Rectal smooth muscle tissue (tissue), 1 donor: ENCODE measurements at regions not wholly inside any gene's neighbourhood (a gene's known extent, or its start where the extent isn't known, plus 50 kb on each side); places are given as distances from the start of the nearest gene placed in this dataset.
"Not testable (repeated sequence)": the region's sequence is repeated elsewhere in the genome, so short reads cannot be mapped to it uniquely, and the experiment has no call there.

Experiments
- H3K27ac ChIP-seq: one replicate; pipeline ENCODE4 v1.7.0; 2013; ENCODE audit warnings: low read depth, low read length, inconsistent platforms
- H3K27me3 ChIP-seq: one replicate; pipeline ENCODE4 v1.7.0; 2013; ENCODE audit warnings: low read length; ENCODE audit not compliant: control insufficient read depth, insufficient read depth
- H3K36me3 ChIP-seq: one replicate; pipeline ENCODE4 v1.7.0; 2013; ENCODE audit warnings: low read length; ENCODE audit not compliant: control insufficient read depth, insufficient read depth
- H3K4me1 ChIP-seq: one replicate; pipeline ENCODE4 v1.7.0; 2013; ENCODE audit warnings: low read length; ENCODE audit not compliant: control insufficient read depth, insufficient read depth
- H3K4me3 ChIP-seq: one replicate; pipeline ENCODE4 v1.7.0; 2013; ENCODE audit warnings: low read length
- H3K9ac ChIP-seq: one replicate; pipeline ENCODE4 v1.7.0; 2013; ENCODE audit warnings: low read length

- H3K27ac ChIP-seq: not testable (repeated sequence)
These were observed 122.5 kb downstream of the TMEM121 start for GRCh38 chr14:105648609-105649535.

DNA sequence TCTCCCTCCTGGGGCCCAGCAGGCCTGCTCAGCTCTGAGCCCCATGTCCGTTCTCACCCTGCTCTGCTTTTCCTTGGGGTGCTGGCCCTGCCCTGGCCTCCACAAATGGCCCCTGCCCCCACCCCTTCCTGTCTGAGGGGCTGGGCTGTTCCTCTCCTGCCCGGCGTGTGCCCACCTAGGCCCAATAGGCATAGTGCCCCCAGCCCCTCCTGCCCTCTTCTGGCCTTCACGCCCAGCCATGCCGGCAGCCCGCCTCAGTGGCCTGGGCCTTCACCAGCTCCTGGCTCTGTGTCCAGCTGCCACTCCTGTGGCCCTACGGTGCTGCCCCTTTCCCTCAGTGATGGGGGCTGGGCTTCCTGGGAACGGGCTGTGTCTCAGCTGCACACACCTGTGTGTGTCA, 125.9 kb downstream of the TMEM121 start:
- H3K36me3 ChIP-seq, H3K9ac ChIP-seq, H3K4me3 ChIP-seq, H3K27me3 ChIP-seq, H3K4me1 ChIP-seq, H3K27ac ChIP-seq: not testable (repeated sequence)

More at GRCh38 chr14:105648609-105649535, 122.5 kb downstream of the TMEM121 start:
- H3K36me3 ChIP-seq, H3K9ac ChIP-seq, H3K27me3 ChIP-seq, H3K4me1 ChIP-seq, H3K4me3 ChIP-seq: not testable (repeated sequence)

GRCh38 chr14:105653921-105654320, 127.5 kb downstream of the TMEM121 start:
- H3K27ac ChIP-seq, H3K27me3 ChIP-seq, H3K36me3 ChIP-seq, H3K4me1 ChIP-seq, H3K9ac ChIP-seq, H3K4me3 ChIP-seq: not testable (repeated sequence)

DNA sequence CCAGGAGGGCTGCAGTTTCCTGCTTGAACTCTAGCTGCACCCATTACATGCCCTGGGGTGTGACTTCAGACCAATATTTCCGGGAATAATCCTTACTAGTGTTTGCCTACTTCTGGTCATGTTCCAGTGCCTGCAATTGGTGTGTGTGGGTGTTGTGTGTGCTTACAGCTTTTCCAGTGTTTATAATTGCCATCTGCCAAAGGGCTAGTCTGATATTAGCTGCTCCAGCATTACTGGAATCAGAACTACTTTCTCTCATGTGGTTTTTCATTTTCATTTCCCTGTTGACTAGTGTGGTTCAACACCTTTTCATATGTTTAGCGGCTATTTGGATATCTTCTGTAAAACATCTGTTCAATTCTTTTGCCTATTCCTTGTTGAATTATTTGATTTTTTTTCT, 132.9 kb downstream of the TMEM121 start:
- H3K9ac ChIP-seq, H3K27me3 ChIP-seq, H3K4me3 ChIP-seq, H3K27ac ChIP-seq, H3K36me3 ChIP-seq, H3K4me1 ChIP-seq: not testable (repeated sequence)

DNA sequence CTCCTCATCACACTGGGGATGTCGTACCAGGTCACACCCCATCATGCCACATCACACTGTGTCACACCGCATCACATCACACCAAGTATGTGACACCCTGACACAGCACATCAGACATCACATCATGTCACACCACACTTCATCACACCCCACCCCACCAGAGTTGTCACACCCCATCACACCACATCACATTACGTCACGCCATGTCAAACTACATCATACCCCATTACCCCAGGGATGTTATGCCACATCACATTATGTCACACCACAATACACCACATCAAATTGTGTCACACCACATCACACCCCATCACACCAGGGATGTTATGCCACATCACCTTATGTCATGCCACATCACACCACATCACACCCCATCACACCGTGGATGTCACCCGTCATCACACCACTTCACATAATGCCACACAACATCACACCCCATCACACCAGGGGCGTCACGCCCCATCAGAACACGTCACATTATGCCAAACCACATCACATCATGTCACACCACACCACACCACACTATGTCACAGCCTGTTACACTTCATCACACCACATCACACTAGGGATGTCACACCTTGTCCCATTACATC, 133.6 kb downstream of the TMEM121 start:
- Histone ChIP-seq H3K4me1 (peaks cover 2% of the 10 kb centered on the region), H3K27ac (no peak overlapping the region), H3K4me3 (no peak overlapping the region), H3K27me3 (no peaks in the 10 kb centered on the region), H3K36me3 (no peaks in the 10 kb centered on the region), H3K9ac (no peak overlapping the region)

DNA sequence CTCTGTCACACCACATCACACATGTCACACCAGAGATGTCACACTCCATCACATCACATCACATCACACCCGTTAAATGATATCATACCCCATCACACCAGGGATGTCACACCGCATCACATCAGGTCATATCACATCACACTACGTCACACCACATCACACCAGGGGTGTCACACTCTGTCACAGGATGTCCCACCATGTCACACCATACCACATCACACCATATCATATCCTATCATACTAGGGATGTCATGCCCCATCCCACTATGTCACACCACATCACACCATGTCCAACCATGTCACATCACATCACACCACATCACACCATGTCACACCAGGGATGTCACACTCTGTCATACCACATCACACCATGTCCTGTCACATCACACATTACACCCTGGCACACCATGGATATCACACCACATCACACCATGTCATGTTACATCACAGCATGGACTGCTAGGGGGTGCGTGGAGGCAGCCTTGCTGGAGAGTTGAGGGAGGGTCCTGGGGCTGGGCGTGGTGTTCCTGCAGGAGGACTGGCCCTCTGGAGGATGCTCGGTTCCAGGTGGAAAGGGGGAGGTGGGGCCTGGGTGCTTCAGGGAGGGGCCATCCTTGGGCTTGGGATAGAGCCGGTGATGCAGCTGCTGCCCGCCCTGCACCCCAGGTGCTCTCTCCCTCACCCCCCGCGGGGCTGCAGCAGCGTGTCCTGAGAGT, 134.6 kb downstream of the TMEM121 start:
- Histone ChIP-seq H3K9ac (no peak overlapping the region), H3K27me3 (no peaks in the 10 kb centered on the region), H3K4me1 (peaks cover 2% of the 10 kb centered on the region), H3K27ac (no peak overlapping the region), H3K36me3 (no peaks in the 10 kb centered on the region), H3K4me3 (no peak overlapping the region)

DNA sequence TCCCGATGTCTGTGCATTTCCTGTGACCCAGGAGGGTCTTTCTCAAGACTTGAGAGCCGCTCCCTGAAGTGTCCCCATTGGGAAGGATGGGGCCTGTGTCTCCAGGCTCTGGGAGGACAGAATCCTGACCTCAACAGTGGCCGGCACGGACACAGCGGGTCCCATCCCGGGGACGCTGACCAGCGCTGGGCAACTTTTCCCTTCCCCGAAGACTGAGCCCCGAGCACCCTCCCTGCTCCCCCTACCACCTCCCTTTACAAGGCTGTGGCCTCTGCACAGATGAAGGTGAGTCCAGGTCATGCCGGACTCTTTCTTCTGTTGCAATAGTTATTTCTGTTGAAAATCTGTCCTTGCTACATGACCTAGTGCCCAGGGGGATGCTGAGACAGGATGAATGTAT, 135.7 kb downstream of the TMEM121 start:
- H3K27ac ChIP-seq, H3K9ac ChIP-seq, H3K4me3 ChIP-seq, H3K36me3 ChIP-seq, H3K4me1 ChIP-seq, H3K27me3 ChIP-seq: not testable (repeated sequence)

DNA sequence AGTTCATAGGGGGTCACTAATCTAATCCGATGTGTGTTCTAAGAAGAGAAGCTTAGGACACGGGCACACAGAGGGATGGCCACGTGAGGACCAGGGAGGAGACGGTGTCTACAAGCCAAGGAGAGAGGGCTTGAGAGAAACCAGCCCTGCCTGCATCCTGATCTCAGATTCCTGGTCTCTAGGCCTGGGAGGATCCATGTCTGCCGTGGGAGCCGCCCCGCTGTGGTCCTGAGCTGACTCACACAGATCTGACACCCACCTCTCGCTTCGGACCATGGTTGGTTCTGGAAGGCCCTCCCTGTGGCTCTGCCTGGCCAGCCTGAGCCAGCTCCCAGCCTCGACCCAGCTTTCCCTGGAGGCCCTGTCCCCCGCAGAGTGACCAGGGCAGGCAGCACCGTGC, 136.2 kb downstream of the TMEM121 start:
- H3K27me3 ChIP-seq, H3K27ac ChIP-seq, H3K36me3 ChIP-seq, H3K4me1 ChIP-seq, H3K4me3 ChIP-seq, H3K9ac ChIP-seq: not testable (repeated sequence)

- H3K27me3 ChIP-seq, H3K36me3 ChIP-seq, H3K27ac ChIP-seq, H3K9ac ChIP-seq, H3K4me1 ChIP-seq, H3K4me3 ChIP-seq: not testable (repeated sequence)
These were observed 136.9 kb downstream of the TMEM121 start for GRCh38 chr14:105663323-105663722.

DNA sequence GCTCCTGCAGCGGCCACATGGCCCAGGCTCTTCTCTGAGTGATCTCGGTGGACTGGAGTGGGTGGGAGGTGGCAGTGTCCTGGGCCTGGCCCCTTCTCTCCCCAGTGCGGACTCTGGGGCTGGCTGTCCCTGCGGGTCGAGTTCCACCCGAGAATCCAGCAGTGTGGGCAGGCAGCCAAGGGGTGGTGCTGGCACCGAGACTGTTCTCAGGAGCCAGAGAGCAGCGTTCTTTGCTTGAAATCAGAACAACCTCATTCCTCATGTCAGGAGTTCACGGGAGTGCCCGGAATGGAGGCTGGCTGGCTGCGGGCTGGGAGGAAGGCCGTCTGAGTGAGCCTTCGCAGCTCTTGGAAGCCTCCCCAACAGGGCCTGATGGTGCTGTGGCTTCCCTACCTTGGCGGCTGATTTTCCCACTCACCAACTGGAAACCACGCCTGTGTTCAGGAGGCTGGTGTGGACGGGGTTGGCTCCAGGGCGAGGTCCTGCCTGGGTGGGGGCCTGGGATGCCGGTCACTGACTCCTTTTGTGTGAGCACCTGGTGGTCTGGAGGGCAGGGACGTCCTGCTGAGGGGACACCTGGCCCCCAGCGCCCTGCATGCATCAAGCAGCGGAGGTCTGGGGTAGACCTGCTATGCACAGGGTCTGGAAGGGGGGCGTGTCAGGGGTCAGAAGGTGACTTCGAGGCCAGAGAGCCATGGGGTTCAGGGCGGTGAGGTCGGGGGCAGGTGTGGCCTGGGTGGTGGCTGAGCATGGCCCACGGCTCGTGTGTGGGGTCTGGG, 137.6 kb downstream of the TMEM121 start:
- H3K9ac ChIP-seq, H3K27me3 ChIP-seq, H3K36me3 ChIP-seq, H3K4me1 ChIP-seq, H3K4me3 ChIP-seq, H3K27ac ChIP-seq: not testable (repeated sequence)

DNA sequence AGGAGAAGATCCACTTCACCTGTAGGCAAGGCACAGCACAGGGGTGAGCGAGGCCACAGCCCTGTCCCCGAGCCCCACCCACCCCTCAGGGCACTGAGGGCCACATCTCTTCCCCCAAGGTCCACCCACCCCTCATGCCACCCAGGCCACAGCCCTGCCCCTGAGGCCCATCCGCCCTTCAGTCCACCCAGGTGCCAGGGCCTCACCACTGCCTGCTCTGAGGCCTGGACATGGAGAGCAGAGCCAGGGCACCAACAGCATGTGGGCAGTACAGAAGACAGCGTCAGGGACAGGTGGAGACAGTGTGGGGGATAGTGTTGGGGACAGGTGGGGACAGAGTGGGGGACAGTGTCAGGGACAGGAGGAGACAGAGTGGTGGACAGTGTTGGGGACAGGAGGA, 138.3 kb downstream of the TMEM121 start:
- no peak overlapping the region for H3K4me3 ChIP-seq
- no peak overlapping the region for H3K9ac ChIP-seq
- no peaks in the 10 kb centered on the region for H3K27me3 ChIP-seq
- no peaks in the 10 kb centered on the region for H3K36me3 ChIP-seq
- H3K4me1 ChIP-seq: peaks cover 2% of the 10 kb centered on the region
- H3K27ac ChIP-seq: no peak overlapping the region

- H3K4me1 ChIP-seq: peaks cover 2% of the 10 kb centered on the region
- no peaks in the 10 kb centered on the region for H3K36me3 ChIP-seq
- no peak overlapping the region for H3K4me3 ChIP-seq
- H3K27me3 ChIP-seq: no peaks in the 10 kb centered on the region
- H3K9ac ChIP-seq: no peak overlapping the region
- no peak overlapping the region for H3K27ac ChIP-seq
These were observed 139.0 kb downstream of the TMEM121 start for GRCh38 chr14:105665247-105665950.
